ENCODE measurements at regions not wholly inside any gene's neighbourhood (a gene's known extent, or its start where the extent isn't known, plus 50 kb on each side); places are given as distances from the start of the nearest gene placed in this dataset.
A peak's percentile ranks its signal among the peaks of the same experiment; 100 is the strongest.
"Not testable (repeated sequence)": the region's sequence is repeated elsewhere in the genome, so short reads cannot be mapped to it uniquely, and the experiment has no call there.

DNA sequence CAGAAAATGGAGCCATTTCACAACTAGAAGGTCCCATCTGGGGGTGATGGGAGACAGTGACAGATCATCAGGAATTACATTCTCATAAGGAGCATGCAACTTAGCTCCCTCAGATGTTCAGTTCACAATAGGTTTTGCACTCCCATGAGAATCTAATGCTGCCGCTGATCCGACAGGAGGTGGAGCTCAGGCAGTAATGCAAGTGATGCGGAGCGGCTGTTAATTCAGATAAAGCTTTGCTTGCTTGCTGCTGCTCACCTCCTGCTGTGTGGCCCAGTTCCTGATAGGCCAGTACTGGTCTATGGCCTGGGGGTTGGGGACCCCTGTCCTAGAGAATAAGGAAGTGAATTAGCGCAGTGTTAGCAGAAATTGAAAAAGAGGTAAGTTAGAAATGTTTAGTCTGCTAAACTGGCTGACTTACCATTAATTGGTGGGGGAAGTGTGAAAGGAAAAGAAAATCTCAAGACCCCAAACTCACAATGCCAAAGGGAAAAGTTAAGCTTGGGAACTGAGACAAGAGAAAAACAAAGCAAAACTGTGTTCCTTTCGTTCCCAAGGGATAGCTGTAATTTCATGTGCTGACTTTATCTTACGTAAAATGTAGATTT lies 76.4 kb downstream of the LYZL2 start:
- no peak overlapping the region for H3K4me3 ChIP-seq (ENCODE audit: low read length)
- H3K36me3 Mint-ChIP-seq, result no peaks in the 10 kb centered on the region
- POLR2A ChIA-PET, result no interaction called here
- CTCF ChIA-PET, result interaction anchor here (1.0 kb wide), 1 partner anchor 140 kb away, joined by 4 read pairs; no protein-coding TSS in a partner anchor
- H3K4me1 Mint-ChIP-seq, result peaks cover 2 to 4% (median 4%) of the 10 kb centered on the region in 3 donors
- H3K4me1 ChIP-seq (ENCODE audit: insufficient read depth, low read length), result no peaks in the 10 kb centered on the region
- no peaks in the 10 kb centered on the region for H3K36me3 ChIP-seq (ENCODE audit: insufficient read depth, low read length)
- H3K9me3 Mint-ChIP-seq, result no peaks in the 10 kb centered on the region
- H3K27ac Mint-ChIP-seq, result no peak overlapping the region
- no peaks in the 10 kb centered on the region for H3K27me3 ChIP-seq (ENCODE audit: insufficient read depth, low read length, poor library complexity, severe bottlenecking)
- no peak for DNase-seq
- no peak overlapping the region for H3K4me3 Mint-ChIP-seq
- no peaks in the 10 kb centered on the region for H3K9me3 ChIP-seq (ENCODE audit: low read length)
- peak overlapping the region; percentile 75 for H3K27ac ChIP-seq (ENCODE audit: low read depth, low read length)
- no peaks in the 10 kb centered on the region for H3K27me3 Mint-ChIP-seq

- CTCF ChIA-PET, result interaction anchor here (1.2 kb wide), 1 partner anchor 32 kb away, joined by 3 read pairs; no protein-coding TSS in a partner anchor
- H3K9me3 Mint-ChIP-seq, result no peaks in the 10 kb centered on the region
- Histone ChIP-seq H3K9me3 (ENCODE audit: low read length) (no peaks in the 10 kb centered on the region), H3K4me3 (ENCODE audit: low read length) (no peak overlapping the region), H3K27me3 (ENCODE audit: insufficient read depth, low read length, poor library complexity, severe bottlenecking) (no peaks in the 10 kb centered on the region), H3K36me3 (ENCODE audit: insufficient read depth, low read length) (no peaks in the 10 kb centered on the region), H3K27ac (ENCODE audit: low read depth, low read length) (peak overlapping the region; percentile 75), H3K4me1 (ENCODE audit: insufficient read depth, low read length) (no peaks in the 10 kb centered on the region)
- DNase-seq, result no peak
- no peak overlapping the region for H3K27ac Mint-ChIP-seq
- POLR2A ChIA-PET, result no interaction called here
- H3K36me3 Mint-ChIP-seq, result peaks cover 0 to 4% (median 0%) of the 10 kb centered on the region in 3 donors
- no peaks in the 10 kb centered on the region for H3K27me3 Mint-ChIP-seq
- H3K4me3 Mint-ChIP-seq, result no peak overlapping the region
- H3K4me1 Mint-ChIP-seq, result peaks cover 2 to 4% (median 4%) of the 10 kb centered on the region in 3 donors
Measured at GRCh38 chr10:30550967-30551815, 78.4 kb downstream of the LYZL2 start.

DNA sequence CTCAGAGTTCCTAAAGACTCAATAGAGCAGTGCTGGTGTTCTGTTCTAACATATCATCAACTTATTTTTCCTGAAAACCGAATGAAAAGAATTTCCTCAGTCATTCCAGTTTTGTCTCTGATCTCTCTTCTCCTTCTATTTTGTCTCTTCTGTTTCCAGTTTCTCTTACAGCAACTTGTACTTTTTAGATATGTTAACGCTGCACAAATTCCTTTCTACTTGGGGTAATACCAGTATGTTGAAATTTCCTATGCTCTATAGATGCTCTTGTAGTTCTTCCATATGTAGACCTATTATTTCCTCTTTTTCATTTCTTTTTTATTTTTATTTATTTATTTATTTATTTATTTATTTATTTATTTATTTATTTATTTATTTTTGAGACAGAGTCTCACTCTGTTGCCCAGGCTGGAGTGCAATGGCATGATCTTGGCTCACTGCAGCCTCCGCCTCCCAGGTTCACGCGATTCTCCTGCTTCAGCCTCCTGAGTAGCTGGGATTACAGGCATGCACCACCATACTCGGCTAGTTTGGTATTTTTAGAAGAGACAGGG lies 80.3 kb downstream of the LYZL2 start:
- H3K27me3 ChIP-seq (ENCODE audit: insufficient read depth, low read length, poor library complexity, severe bottlenecking); H3K4me1 Mint-ChIP-seq; H3K9me3 ChIP-seq (ENCODE audit: low read length); H3K27me3 Mint-ChIP-seq; H3K36me3 ChIP-seq (ENCODE audit: insufficient read depth, low read length); H3K27ac ChIP-seq (ENCODE audit: low read depth, low read length); CTCF ChIA-PET; POLR2A ChIA-PET; H3K4me3 Mint-ChIP-seq; H3K36me3 Mint-ChIP-seq; H3K27ac Mint-ChIP-seq; H3K4me3 ChIP-seq (ENCODE audit: low read length); H3K9me3 Mint-ChIP-seq; H3K4me1 ChIP-seq (ENCODE audit: insufficient read depth, low read length); DNase-seq: not testable (repeated sequence)

DNA sequence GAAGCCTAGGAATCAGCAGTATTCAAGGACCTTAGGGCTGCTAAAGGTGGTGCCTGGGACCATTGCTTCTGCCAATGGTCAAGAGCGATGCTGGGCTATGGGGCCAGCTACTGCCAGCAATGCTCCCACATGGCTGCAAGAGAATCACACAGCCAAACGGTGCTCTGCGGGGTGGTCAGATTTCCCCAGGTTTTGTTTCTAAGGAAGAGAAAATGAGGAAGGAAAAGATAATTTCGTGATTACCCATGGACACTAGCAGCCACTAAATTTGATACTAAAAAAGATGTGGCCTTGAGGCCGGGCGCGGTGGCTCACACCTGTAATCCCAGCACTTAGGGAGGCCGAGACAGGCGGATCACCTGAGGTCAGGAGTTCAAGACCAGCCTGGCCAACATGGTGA lies 83.0 kb downstream of the LYZL2 start:
- Histone ChIP-seq H3K4me1 (ENCODE audit: insufficient read depth, low read length) (no peaks in the 10 kb centered on the region), H3K27ac (ENCODE audit: low read depth, low read length) (no peak overlapping the region), H3K4me3 (ENCODE audit: low read length) (no peak overlapping the region), H3K27me3 (ENCODE audit: insufficient read depth, low read length, poor library complexity, severe bottlenecking) (no peaks in the 10 kb centered on the region), H3K36me3 (ENCODE audit: insufficient read depth, low read length) (no peaks in the 10 kb centered on the region), H3K9me3 (ENCODE audit: low read length) (no peaks in the 10 kb centered on the region)
- Mint-ChIP-seq H3K4me3 (no peak overlapping the region), H3K27ac (peak overlapping the region in 1 of 8 donors; percentile 63), H3K36me3 (peaks cover 0 to 5% (median 4%) of the 10 kb centered on the region in 3 donors), H3K4me1 (peaks cover 2 to 4% (median 4%) of the 10 kb centered on the region in 3 donors), H3K9me3 (no peaks in the 10 kb centered on the region), H3K27me3 (peaks cover 0 to 4% of the 10 kb centered on the region in 2 donors)
- ChIA-PET CTCF (no interaction called here), POLR2A (no interaction called here)
- no peak for DNase-seq

- no peak for DNase-seq
- H3K9me3 ChIP-seq (ENCODE audit: low read length), result no peaks in the 10 kb centered on the region
- ChIA-PET CTCF (interaction anchor here (1.1 to 2.6 kb wide), 3 partner anchors 39 to 130 kb away, joined by 3 to 12 read pairs (median 3); no protein-coding TSS in a partner anchor), POLR2A (no interaction called here)
- H3K27me3 ChIP-seq (ENCODE audit: insufficient read depth, low read length, poor library complexity, severe bottlenecking), result no peaks in the 10 kb centered on the region
- peak overlapping the region; percentile 32 for H3K27ac ChIP-seq (ENCODE audit: low read depth, low read length)
- Mint-ChIP-seq H3K4me1 (no peaks in the 10 kb centered on the region), H3K4me3 (no peak overlapping the region), H3K27ac (no peak overlapping the region), H3K27me3 (peaks cover 0 to 4% of the 10 kb centered on the region in 2 donors), H3K36me3 (peaks cover 1 to 7% (median 3%) of the 10 kb centered on the region in 3 donors), H3K9me3 (no peaks in the 10 kb centered on the region)
- no peaks in the 10 kb centered on the region for H3K4me1 ChIP-seq (ENCODE audit: insufficient read depth, low read length)
- no peak overlapping the region for H3K4me3 ChIP-seq (ENCODE audit: low read length)
- H3K36me3 ChIP-seq (ENCODE audit: insufficient read depth, low read length), result no peaks in the 10 kb centered on the region
Measured at GRCh38 chr10:30542895-30543288, 86.7 kb downstream of the LYZL2 start.

DNA sequence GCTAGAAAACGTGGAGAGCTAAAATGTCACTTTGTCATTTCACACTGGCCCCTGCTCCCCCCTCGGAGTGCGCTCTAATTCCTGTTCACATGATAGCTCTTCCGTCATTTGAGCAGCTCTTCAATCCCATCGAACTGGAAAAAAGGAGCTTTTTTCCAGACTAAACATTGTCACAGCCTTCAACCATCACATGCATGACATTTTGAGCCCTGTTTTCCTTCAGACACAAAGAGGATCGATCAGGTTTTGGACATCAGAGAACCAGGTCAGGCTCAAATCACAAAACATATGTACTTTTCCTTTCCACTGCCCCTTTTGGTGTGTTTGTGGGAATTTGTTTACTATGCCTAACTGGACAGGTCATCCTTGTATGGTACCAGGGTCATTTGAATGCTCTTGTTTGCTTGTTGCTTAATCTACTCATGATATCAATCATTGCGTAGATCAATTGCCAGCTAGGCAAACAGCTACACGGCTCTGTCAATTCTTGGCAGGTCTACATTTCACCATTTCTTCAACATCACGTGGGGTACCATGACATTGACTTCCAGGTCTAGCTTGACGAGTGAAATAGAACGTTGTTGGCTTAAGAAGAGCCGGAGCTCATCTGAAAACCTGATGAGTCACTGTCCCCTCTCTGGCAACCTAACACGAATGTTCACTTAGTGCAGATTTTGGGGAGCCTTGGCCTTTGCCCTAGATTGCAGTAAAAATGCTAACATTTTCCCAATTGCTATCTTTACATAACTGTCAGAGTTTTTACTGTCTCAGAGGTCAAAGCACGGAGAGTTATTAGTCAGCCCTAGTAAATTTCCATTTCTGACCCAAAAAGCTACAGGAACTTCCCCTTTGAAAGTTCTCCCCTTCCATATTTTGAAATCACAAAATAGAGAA lies 87.3 kb downstream of the LYZL2 start:
- POLR2A ChIA-PET, result no interaction called here
- H3K4me3 Mint-ChIP-seq, result no peak overlapping the region
- no peaks in the 10 kb centered on the region for H3K4me1 ChIP-seq (ENCODE audit: insufficient read depth, low read length)

DNA sequence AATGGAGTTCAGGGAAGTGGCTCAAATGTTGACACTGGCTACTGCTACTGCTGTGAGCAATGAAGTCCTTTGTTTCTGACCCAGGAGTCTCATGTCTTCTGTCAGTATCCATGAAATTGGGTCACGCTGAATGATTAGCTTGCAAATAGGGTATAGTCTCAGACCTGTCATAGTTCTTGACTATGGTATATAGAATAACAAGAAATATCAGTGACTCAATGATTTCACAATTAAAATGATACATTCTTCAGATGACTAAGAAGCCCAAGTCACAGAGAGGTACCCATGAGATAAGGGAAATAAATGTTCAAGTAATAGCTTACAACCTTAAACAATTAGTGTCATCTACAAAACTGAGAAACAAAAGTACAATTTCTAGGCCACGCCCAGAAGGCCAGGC lies 89.3 kb downstream of the LYZL2 start:
- H3K4me1 ChIP-seq (ENCODE audit: insufficient read depth, low read length), result no peaks in the 10 kb centered on the region
- POLR2A ChIA-PET, result no interaction called here
- CTCF ChIA-PET, result no interaction called here

More for the DNA sequence above, 87.3 kb downstream of the LYZL2 start:
- Mint-ChIP-seq H3K4me1 (no peaks in the 10 kb centered on the region), H3K27ac (peak overlapping the region in 1 of 8 donors; percentile 16), H3K27me3 (peaks cover 0 to 4% of the 10 kb centered on the region in 2 donors), H3K36me3 (peaks cover 0 to 7% (median 1%) of the 10 kb centered on the region in 3 donors), H3K9me3 (no peaks in the 10 kb centered on the region)
- CTCF ChIA-PET, result interaction anchor here (1.1 to 2.6 kb wide), 3 partner anchors 39 to 129 kb away, joined by 3 to 12 read pairs (median 3); no protein-coding TSS in a partner anchor
- H3K27me3 ChIP-seq (ENCODE audit: insufficient read depth, low read length, poor library complexity, severe bottlenecking), result no peaks in the 10 kb centered on the region
- no peak for DNase-seq
- H3K27ac ChIP-seq (ENCODE audit: low read depth, low read length), result peak overlapping the region; percentile 32
- no peak overlapping the region for H3K4me3 ChIP-seq (ENCODE audit: low read length)
- no peaks in the 10 kb centered on the region for H3K9me3 ChIP-seq (ENCODE audit: low read length)
- no peaks in the 10 kb centered on the region for H3K36me3 ChIP-seq (ENCODE audit: insufficient read depth, low read length)

More for the DNA sequence above, 89.3 kb downstream of the LYZL2 start:
- DNase-seq, result no peak
- Histone ChIP-seq H3K27me3 (ENCODE audit: insufficient read depth, low read length, poor library complexity, severe bottlenecking) (no peaks in the 10 kb centered on the region), H3K9me3 (ENCODE audit: low read length) (no peaks in the 10 kb centered on the region), H3K27ac (ENCODE audit: low read depth, low read length) (no peak overlapping the region), H3K36me3 (ENCODE audit: insufficient read depth, low read length) (no peaks in the 10 kb centered on the region), H3K4me3 (ENCODE audit: low read length) (no peak overlapping the region)
- Mint-ChIP-seq H3K27ac (no peak overlapping the region), H3K9me3 (no peaks in the 10 kb centered on the region), H3K4me1 (peaks cover 3 to 6% (median 5%) of the 10 kb centered on the region in 3 donors), H3K4me3 (no peak overlapping the region), H3K36me3 (peaks cover 0 to 7% (median 3%) of the 10 kb centered on the region in 3 donors), H3K27me3 (peaks cover 0 to 2% of the 10 kb centered on the region in 2 donors)
